HG02870 (cell line): ENCODE measurements at regions not wholly inside any gene's neighbourhood (a gene's known extent, or its start where the extent isn't known, plus 50 kb on each side); places are given as distances from the start of the nearest gene placed in this dataset.
"Not testable (repeated sequence)": the region's sequence is repeated elsewhere in the genome, so short reads cannot be mapped to it uniquely, and the experiment has no call there.

Source experiments
- ATAC-seq: cut with Tn5 transposase; IDR thresholded peaks from one replicate; pipeline ENCODE4 v1.9.1; 2021; ENCODE audit warnings: mild to moderate bottlenecking, moderate library complexity; ENCODE audit not compliant: unreplicated experiment

DNA sequence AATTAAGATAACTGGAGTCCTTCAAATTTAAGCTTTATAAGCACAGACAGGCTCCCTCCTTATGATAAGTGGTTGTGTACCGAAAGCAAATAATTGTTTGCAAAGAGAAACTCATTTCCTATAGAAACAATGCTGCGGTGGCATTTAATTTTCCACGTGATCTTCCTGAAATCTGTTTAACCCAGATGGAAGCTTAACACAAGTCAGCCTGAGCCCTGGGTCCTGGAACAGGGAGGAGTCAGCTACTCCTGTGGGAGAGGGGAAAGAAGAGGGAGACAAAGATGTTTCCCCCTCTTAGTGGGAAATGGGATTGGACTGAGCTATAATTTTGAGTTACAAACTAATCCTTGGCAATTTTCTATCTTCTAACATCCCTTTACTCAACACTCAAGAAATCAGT lies 136.5 kb downstream of the ELOVL4 start:
- no peak for ATAC-seq

DNA sequence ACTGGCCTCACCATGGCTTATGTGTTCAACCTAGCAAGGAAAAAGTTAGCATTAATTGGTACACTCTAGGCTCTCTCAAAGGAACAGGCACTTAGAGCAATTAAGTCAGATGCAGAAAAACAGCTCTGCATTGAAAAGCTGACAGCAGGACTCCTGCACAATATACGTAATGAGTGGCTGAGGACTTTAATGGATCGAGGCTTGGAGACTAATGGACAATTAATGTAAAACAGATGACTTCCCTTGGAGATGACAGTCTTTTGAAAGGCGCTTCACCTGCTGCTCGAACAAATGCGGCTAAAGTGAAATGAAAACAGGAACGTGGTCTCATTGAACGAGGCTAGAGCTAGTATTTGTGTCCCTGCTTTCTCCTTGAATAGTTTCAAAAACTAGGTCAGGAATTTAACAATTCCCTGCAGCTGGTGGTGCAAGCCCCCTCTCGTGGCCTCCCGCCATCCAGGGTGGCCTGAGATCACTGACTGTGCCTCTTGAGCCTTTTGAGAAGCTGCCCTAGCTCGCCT lies 137.1 kb downstream of the ELOVL4 start:
- ATAC-seq, result no peak

DNA sequence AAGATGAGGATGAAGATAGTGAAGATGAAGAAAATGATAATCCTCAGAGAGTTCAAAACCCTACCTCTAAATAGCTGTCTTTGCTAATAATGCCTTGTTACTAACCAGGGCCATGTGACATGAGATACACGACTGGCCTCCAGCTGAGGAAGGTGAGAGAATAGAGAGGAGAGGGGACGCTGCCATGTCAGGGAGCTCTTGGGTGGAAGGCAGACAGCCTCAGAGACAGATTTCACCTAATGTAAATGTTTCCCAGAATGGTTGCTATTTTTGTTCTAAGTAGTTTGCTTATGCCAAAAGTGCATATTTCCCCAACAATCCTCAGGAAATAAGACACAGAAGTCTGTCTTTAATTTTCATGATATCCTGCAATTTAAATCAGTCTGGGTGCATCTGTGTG lies 138.4 kb downstream of the ELOVL4 start:
- no peak for ATAC-seq

DNA sequence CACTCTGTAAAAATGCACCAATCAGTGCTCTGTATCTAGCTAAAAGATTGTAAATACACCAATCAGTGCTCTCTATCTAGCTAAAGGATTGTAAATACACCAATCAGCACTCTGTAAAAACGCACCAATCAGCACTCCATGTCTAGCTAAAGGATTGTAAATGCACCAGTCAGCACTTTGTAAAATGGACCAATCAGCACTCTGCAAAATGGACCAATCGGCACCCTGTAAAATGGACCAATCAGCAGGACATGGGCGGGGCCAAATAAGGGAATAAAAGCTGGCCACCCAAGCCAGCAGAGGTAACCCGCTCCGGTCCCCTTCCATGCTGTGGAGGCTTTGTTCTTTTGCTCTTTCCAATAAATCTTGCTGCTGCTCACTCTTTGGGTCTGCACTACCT lies 140.7 kb downstream of the ELOVL4 start:
- ATAC-seq, result not testable (repeated sequence)

DNA sequence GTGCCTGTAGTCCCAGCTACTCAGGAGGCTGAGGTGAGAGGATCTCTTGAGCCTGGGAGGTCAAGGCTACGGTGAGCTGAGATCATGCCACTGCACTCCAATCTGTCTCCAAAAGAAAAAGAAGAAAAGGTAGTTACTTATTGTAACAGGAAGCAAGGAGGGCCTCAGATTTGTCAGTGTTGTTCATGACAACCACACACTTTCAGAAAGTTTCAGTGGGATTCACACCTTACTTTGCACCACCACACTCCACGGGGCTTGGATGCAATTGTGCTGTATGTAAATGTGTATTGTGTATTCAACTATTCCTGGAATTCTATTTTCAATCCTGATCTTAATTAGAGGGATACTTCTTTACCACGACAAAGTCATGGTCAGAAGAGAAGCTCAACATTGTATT lies 142.6 kb downstream of the ELOVL4 start:
- no peak for ATAC-seq

DNA sequence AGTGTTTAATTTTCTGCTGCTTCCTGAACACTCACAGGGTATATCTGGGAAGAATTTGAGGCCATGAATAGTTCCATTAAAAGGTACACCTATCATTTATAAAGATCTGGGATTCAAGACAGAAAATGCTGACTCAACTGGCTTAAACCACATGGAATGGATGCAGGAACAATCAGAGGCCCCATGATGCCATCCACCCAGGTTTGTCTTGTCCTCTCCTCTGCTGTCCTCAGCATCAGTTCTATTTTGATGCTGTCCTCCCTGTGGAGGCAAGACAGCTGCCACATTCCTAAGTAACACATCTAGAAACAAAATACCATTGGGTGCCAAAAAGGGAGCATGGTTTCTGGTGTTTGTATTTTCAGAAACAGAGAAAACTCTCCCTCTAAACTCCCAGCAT lies 143.4 kb downstream of the ELOVL4 start:
- ATAC-seq, result no peak

DNA sequence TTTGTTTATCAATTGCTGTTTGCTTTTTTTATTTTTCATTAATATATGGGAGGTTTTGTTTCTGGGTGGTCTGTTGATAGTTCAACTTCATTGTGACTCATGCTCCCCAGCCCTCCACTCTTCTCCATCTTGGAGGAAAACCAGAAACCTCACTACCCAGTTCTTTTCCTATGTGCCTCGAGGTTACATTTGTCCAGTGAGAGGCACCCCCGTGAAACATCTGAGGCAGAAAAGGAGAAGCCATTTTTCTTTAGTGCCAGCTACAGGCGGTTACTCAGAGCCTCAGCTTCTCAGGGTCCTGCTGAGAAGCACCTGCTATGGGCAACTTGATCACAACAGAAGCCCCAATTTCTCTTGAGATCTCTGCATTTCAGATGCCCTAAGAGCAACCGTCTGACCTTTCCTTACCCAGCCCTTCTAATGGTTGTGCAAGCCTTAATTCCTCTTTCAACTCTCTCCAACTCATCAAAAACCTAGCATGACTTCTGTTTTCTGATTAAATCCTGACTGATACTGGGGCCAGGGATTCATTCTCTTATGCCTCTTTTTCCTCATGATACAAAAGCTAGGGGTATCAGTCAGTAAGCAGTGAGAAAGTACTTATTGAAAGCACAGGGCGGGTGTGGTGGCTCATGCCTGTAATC lies 144.6 kb downstream of the ELOVL4 start:
- ATAC-seq, result no peak

DNA sequence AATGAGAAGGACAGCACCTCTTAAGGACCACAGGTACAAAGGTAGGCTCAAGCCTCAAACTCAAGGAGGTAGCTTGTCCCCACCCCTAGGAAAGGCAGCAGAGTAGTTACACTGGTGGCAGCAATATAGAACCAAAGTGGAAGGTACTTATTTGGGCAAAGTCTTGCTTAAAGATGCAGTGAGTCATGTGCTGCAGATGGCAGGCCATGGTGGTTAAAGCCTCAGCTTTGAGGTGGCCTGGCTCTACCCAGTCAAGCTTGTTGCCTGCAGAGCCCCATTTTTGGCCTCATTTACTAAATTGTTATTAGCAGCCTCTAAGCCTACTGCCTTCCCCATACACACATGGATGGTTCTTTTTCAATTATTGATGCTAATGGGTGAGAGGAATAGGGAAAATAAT lies 146.0 kb downstream of the ELOVL4 start:
- no peak for ATAC-seq

DNA sequence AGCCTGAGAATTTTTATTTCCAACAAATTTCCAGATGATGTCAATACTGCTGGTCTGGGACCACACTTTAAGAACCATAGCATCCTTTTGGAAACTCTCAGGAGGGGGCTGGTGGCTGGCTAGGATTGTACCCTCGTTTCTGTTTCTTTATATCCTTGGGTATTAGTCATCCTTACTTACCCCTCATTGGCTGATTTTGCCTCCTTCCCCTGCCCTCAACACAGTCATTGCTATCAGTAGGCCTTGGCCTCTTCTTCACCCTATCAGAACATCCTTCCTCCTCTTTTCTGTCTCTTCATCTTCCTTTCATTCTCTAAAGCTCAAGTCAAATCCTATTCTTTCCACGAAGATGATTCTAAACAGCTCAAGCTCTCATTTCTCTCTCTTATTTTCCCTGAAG lies 148.5 kb downstream of the ELOVL4 start:
- no peak for ATAC-seq

DNA sequence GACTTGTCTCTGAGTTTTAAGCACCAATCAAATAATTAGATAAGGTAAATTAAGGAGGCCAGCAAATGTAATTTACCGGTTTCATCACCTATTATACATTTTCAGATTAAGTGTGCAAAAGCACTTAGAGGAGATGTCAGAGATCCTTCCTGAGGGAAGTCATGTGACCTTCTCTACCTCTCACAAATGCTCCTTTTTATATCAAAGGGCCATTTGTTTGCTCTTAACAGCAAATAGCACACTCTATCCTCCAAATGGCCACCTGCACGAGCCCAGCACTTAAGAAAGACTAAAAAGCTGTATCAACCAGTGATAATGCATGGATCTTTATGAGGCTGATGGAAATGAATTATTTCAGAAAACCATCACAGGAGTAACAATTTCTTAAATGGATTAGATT lies 149.4 kb downstream of the ELOVL4 start:
- ATAC-seq, result no peak

DNA sequence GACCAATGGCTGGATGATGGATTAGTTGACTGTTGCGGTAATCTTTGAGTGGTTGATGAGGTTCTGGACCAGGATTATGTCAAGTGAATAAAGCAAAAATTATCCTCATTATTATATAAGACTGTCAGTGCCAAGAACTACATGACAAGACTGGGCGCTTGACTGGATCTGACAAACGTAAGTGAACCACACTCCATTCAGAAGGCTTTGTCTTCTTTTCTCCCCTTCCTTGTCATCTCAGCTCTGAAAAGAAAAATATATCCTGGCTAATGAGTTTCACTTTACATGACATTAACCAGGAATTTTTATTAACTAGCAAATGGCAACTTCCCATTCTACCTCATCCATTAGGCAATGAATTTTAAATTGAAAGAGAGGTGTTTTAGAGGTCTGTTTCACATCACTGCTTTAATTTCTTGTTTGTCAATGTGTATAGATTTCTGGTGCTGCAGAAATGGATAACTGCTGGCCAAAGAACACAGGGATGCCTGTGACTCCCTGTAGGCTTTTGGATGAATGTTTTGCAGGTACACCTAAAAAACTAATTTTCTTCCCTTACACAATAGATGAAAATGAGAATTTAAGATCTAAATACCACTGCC lies 150.1 kb downstream of the ELOVL4 start:
- ATAC-seq, result no peak

DNA sequence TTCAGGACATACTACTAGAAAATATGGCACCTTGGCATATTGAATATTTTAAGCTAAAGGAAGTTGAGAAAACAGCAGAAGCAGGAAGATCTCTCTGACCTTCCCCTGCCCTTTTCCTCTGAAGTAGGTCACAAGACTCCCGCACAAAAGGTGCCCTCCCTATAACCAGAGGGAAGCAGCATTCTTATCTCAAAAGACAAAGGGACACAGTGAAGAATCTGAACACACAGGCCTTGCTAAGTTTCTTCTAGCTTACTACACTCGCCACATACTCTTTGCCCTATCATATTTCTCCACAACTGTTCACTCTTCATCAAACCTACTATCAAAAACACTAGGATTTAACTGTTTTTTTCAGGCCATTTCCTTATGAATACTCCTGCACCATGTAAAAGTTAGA lies 151.2 kb downstream of the ELOVL4 start:
- ATAC-seq, result no peak

DNA sequence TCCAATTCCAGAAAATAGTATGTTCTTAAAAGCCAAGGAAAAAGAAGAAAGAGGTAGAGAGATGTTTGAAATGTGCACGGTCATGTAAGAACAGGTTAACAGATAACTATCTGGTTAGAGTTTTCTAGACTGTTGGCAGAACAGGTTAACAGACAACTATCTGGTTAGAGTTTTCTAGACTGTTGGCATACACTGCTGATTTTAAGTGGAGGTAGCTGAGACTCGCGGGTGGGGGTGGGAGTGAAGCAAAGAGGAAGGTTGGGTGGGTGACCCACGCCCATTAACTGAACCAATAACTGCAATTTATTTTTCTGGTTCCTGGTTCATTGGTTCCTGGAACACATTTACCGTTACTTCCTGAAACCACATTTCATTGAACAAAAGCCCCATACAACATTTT lies 157.5 kb downstream of the ELOVL4 start:
- no peak for ATAC-seq

DNA sequence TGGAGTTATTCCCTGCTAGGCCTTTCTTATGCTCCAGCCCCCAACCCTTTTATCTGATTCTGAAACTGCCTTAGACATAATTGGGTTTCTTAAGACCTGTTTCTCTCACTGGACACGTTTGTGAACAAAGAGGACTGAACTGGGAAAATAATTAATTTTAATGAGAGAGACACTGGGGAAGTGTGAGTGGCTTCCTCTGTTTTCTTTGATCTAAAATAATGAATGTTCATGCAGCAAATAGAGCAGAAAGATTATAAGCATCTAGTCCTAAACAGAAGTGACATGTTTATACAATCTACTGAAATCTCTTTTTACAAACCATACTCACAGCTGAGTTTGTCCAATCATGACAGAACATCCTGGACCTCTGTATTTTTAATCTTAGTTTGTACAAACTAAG lies 157.6 kb downstream of the SH3BGRL2 start:
- no peak for ATAC-seq

DNA sequence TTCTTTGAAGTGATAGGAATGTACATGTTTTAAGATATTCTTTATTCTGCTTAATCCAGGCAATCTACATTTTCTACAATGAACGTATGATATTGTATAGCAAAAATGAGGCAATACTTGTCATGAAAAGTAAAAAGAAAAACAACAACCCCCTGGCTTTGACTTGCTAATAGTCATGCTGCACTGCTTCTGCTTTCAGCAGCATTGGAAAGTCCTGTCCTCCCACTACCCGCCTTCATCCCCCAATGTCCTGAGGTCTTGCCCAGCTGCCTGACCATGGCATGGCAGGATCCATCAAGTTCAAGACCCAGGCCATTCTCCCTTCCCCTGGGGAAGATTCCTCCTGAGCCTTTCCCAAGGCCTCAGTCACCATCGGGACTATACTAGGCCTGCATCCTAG lies 156.5 kb downstream of the SH3BGRL2 start:
- ATAC-seq, result no peak

DNA sequence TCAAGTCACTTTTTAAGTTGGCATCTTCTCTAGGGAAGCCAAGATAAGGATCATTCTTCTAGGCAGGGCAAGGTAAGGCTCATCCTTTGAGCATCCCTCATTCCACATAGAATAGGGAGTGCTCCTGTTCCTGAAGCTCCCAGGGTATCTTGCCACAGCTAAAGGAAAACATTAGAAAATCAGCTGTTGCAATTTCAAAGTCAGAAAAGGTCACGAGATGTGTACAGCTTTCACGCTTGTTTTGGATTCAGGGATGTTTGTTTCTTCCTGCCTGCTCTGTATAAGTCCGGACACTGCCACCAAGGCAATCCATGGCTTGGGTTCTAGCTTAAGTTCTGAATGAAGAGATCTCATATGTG lies 153.2 kb downstream of the SH3BGRL2 start:
- no peak for ATAC-seq

DNA sequence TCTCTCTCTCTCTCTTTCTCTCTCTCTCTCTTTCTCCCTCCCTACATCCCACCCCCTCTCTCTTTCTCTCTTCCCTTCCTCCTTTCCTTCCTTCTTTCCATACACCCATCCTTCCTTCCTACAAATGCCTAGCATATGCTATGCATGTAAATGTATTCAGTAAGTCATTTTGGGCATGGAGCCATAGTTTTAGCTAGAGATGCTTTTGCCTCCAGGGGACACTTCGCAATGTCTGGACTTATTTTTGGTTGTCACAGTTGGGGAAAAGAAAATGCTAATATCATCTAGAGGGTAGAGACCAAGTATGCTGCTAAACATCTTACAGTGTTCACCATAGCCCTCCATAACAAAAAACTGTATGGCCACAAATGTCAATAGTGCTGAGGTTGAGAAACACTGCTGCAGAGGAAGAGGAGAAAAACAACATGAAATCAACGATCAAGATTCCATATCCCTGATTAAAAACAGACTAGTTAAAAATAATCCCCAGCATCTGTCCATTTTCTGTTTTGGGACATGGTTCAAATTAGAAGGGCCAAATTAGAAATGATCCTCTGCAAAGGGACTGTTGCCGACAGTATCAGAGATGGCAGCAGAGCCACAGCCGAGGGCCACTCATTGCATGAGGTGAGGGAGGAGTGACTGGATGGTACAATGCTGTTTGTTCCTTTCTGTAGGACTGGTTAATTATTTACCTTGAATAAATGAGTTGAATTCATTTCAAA lies 152.7 kb downstream of the SH3BGRL2 start:
- ATAC-seq, result no peak

DNA sequence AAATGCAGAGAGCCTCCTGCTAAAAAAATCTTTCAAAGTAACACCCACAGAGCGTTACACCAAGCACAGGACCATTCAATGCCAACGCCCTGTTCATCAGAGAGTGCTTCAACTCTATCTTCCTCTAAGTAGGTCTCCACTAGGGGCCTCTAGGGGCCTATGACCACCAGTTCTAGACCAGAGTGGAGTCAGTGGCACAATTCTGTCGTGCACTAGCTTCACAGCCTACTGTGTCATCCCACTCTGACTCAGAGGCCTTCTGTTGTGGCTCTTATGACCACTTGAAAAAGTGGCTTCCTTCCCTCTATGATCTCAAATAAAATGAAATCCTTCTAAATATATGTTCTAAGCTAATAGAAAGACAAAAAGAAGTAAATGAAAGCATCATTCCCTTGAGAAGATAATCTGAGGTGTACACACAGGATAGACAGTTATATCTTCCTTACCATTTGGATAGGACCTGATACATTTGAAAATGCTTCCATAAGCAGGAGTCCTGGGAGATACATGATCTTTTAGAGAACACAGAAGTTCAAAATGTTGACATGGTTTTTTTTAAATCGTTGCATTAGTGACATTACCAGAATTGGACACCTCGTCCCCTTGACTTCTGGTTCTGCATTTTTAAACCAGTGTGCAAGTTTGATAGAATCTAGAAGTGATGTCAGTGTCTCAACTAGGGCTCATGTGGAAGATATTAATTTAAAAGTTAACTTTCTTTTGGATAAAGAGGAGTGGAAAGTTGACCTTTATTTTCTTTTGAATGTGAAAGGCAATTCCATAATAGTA lies 151.9 kb downstream of the SH3BGRL2 start:
- no peak for ATAC-seq

DNA sequence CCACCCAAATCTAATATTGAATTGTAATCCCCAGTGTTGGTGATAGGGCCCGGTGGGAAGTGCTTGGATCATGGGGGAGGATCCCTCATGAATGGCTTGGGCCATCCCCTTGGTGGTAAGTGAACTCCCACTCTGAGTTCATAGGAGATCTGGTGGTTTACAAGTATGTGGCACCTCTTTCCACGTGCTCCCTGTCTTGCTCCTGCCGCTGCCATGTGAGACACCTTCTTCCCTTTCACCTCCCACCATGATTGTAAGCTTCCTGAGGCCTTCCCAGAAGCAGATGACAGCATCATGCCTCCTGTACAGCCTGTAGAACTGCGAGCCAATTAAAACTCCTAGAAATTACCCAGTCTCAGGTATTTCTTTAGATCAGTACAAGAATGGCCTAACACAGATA lies 150.8 kb downstream of the SH3BGRL2 start:
- ATAC-seq, result no peak

DNA sequence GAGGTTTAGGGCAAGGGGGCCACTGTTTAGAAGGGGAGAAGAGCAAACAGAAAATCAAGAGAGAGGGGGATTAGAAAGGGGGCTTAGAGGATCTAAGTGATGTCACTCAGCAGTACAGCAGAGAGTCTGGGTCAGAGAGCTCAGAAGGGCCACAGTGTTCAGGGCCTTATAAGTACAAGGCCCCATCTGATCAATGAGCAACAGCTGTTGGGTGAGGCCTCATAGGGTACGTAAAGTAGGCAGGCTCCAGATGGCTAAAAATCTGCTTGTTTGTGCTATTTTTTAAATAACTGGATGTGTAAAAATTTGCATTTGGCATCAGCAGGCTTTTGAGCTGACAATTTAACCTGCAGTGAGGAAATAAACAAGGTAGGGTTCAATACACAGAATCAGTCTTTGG lies 149.8 kb downstream of the SH3BGRL2 start:
- ATAC-seq, result no peak

DNA sequence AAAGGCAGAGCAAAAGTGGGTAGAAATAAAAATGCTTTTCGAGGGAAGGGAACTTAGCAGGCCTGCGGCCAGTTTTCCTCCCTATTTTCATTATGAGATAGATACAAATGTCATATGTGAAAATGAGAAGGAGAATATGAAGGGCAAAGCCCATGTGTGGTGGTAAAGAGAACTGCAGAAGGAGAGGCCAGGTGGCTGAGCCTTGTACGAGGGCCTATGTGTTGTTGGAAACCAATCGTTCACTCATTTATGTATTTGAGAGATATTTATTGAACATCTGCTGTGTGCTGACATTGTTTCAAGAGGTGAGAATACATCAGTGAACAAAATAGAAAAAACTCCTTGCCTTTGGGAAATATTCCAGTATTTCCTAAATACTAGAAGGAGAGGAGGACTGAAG lies 147.7 kb downstream of the SH3BGRL2 start:
- ATAC-seq, result no peak
